22Rv1 (cell line): ENCODE measurements at regions not wholly inside any gene's neighbourhood (a gene's known extent, or its start where the extent isn't known, plus 50 kb on each side); places are given as distances from the start of the nearest gene placed in this dataset.

Source experiments
- CTCF ChIP-seq: fragments of 450-650 bp; IDR thresholded peaks from 2 replicates; pipeline ENCODE4 v1.5.1; 2017; ENCODE audit warnings: mild to moderate bottlenecking
- ZFX ChIP-seq: fragments of 450-650 bp; IDR thresholded peaks from 2 replicates; pipeline ENCODE4 v1.6.1; 2017; ENCODE audit warnings: antibody characterized with exemption, borderline replicate concordance

DNA sequence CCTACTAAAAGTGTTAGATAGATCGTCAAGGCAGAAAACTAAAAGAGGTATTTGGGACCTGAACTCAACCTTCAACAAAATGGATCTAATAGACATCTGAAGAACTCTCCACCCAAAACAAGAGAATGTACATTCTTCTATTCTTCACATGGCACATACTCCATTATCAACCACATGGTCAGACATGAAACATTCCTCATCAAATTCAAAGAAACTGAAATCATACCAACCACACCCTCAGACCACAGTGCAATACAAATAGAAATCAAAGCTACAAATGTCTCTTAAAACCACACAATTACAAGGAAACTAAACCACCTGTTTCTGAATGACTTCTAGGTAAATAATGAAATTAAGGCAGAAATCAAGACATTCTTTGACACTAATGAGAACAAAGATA lies 984.1 kb upstream of the GBE1 start:
- TF ChIP-seq CTCF, result no peak
- TF ChIP-seq ZFX, result no peak
